Nephron (organoid): ENCODE measurements at regions not wholly inside any gene's neighbourhood (a gene's known extent, or its start where the extent isn't known, plus 50 kb on each side); places are given as distances from the start of the nearest gene placed in this dataset.

Experiments
- H3K27ac Mint-ChIP-seq, 3 experiments: 2 replicates each; pipeline ENCODE4 v1.8.0; 2020; ENCODE audit warnings: mixed read lengths in 3 of 3, mild to moderate bottlenecking in 2 of 3, moderate library complexity in 1 of 3
- H3K27me3 Mint-ChIP-seq: 2 replicates; pipeline ENCODE4 v1.8.0; 2021; ENCODE audit warnings: low read depth, mild to moderate bottlenecking, moderate library complexity, mixed read lengths
- H3K36me3 Mint-ChIP-seq: 2 replicates; pipeline ENCODE4 v1.8.0; 2020; ENCODE audit warnings: low read depth, mixed read lengths
- H3K4me1 Mint-ChIP-seq: 2 replicates; pipeline ENCODE4 v1.8.0; 2020; ENCODE audit warnings: mixed read lengths
- H3K4me3 Mint-ChIP-seq, 3 experiments: 2 replicates each; pipeline ENCODE4 v1.8.0; 2020; ENCODE audit warnings: mild to moderate bottlenecking in 3 of 3, mixed read lengths in 3 of 3, moderate library complexity in 2 of 3
- H3K9me3 Mint-ChIP-seq: 2 replicates; pipeline ENCODE4 v1.8.0; 2020; ENCODE audit warnings: mixed read lengths
- CTCF ChIP-seq, 3 experiments: fragments of 200-600 bp; sonication (generic); IDR thresholded peaks; one replicate each; pipeline ENCODE4 v1.5.0; 2021; ENCODE audit warnings: antibody characterized with exemption in 3 of 3; ENCODE audit not compliant: unreplicated experiment in 3 of 3

- TF ChIP-seq CTCF (IDR thresholded peaks at IDR 0.05; ENCODE audit: unreplicated experiment in 3 of 3), result no peak
- Mint-ChIP-seq H3K4me3 (no peak overlapping the region), H3K4me1 (peaks cover 49% of the 10 kb centered on the region), H3K9me3 (no peaks in the 10 kb centered on the region), H3K27ac (peak overlapping the region in 2 of 3 experiments; percentile 24 to 27), H3K27me3 (peaks cover 8% of the 10 kb centered on the region), H3K36me3 (no peaks in the 10 kb centered on the region)
Measured at GRCh38 chr12:105933671-105934665, 204.8 kb downstream of the NUAK1 start.

- peak overlapping the region in 1 of 3 experiments; percentile 24 for H3K27ac Mint-ChIP-seq
- peaks cover 10% of the 10 kb centered on the region for H3K27me3 Mint-ChIP-seq
- no peaks in the 10 kb centered on the region for H3K9me3 Mint-ChIP-seq
- no peaks in the 10 kb centered on the region for H3K36me3 Mint-ChIP-seq
- peaks cover 45% of the 10 kb centered on the region for H3K4me1 Mint-ChIP-seq
- no peak overlapping the region for H3K4me3 Mint-ChIP-seq
- TF ChIP-seq CTCF (IDR thresholded peaks at IDR 0.05; ENCODE audit: unreplicated experiment in 3 of 3), result no peak
Measured at GRCh38 chr12:105935106-105935505, 203.6 kb downstream of the NUAK1 start.

GRCh38 chr12:105935981-105936380 is 202.8 kb downstream of the NUAK1 start:
- no peaks in the 10 kb centered on the region for H3K9me3 Mint-ChIP-seq
- no peak for TF ChIP-seq CTCF (IDR thresholded peaks at IDR 0.05; ENCODE audit: unreplicated experiment in 3 of 3)
- H3K27me3 Mint-ChIP-seq, result peaks cover 12% of the 10 kb centered on the region
- H3K36me3 Mint-ChIP-seq, result no peaks in the 10 kb centered on the region
- peaks cover 36% of the 10 kb centered on the region for H3K4me1 Mint-ChIP-seq
- no peak overlapping the region for H3K27ac Mint-ChIP-seq
- no peak overlapping the region for H3K4me3 Mint-ChIP-seq

GRCh38 chr12:105936496-105936895 is 202.3 kb downstream of the NUAK1 start:
- no peak overlapping the region for H3K4me3 Mint-ChIP-seq
- H3K27me3 Mint-ChIP-seq, result peaks cover 12% of the 10 kb centered on the region
- no peak for TF ChIP-seq CTCF (IDR thresholded peaks at IDR 0.05; ENCODE audit: unreplicated experiment in 3 of 3)
- H3K36me3 Mint-ChIP-seq, result no peaks in the 10 kb centered on the region
- H3K27ac Mint-ChIP-seq, result no peak overlapping the region
- H3K4me1 Mint-ChIP-seq, result peaks cover 31% of the 10 kb centered on the region
- H3K9me3 Mint-ChIP-seq, result no peaks in the 10 kb centered on the region

GRCh38 chr12:105937009-105937408 is 201.7 kb downstream of the NUAK1 start:
- no peak overlapping the region for H3K4me3 Mint-ChIP-seq
- H3K4me1 Mint-ChIP-seq, result peaks cover 26% of the 10 kb centered on the region
- H3K36me3 Mint-ChIP-seq, result no peaks in the 10 kb centered on the region
- H3K27ac Mint-ChIP-seq, result no peak overlapping the region
- H3K9me3 Mint-ChIP-seq, result no peaks in the 10 kb centered on the region
- TF ChIP-seq CTCF (IDR thresholded peaks at IDR 0.05; ENCODE audit: unreplicated experiment in 3 of 3), result no peak
- peaks cover 8% of the 10 kb centered on the region for H3K27me3 Mint-ChIP-seq
